Endothelial cell of umbilical vein (primary cell): ENCODE measurements at regions not wholly inside any gene's neighbourhood (a gene's known extent, or its start where the extent isn't known, plus 50 kb on each side); places are given as distances from the start of the nearest gene placed in this dataset.

Experiments used
- BruUV-seq: library from RNA; stranded (reverse); fragments of 400-500 nt; replicated peaks from 2 replicates; lab custom pipeline; 2021; lab: Mats Ljungman, UMichigan
- CTCF ChIA-PET: fragments of 300-600, 350-600 bp; sonication (Branson Sonifier 250); formaldehyde crosslinking; loops from one replicate; lab custom pipeline; 2021; ENCODE audit warnings: antibody characterized with exemption, inconsistent platforms; lab: Charles Lee
- POLR2A ChIA-PET: fragments of 300-600, 350-600 bp; sonication (Branson Sonifier 250); formaldehyde crosslinking; loops from one replicate; lab custom pipeline; 2021; ENCODE audit warnings: antibody characterized with exemption, inconsistent platforms; lab: Charles Lee
- DNase-seq: peaks from one replicate; pipeline ENCODE4 v3.0.0-alpha.2; 2011; ENCODE audit warnings: low read depth, low spot score
- FAIRE-seq: peaks from 2 replicates; lab custom pipeline; 2011; peaks lifted over from hg19 to GRCh38; lab: Jason Lieb, UNC
- H2AFZ ChIP-seq: 2 replicates; pipeline ENCODE4 v1.6.0; 2012; ENCODE audit warnings: low read depth, low read length, control low read depth, inconsistent platforms
- H3K27ac ChIP-seq: 2 replicates; pipeline ENCODE4 v1.5.1; 2011; ENCODE audit warnings: low read depth, mild to moderate bottlenecking, control low read depth, low read length, moderate library complexity; ENCODE audit not compliant: insufficient read depth
- H3K27me3 ChIP-seq, 2 experiments: 2 replicates each; pipeline versions ENCODE4 v1.6.0 to v1.6.1; 2011; ENCODE audit warnings: low read length in 2 of 2, mixed read lengths in 1 of 2; ENCODE audit not compliant: control insufficient read depth in 2 of 2, insufficient read depth in 2 of 2
- H3K36me3 ChIP-seq, 2 experiments: 2 replicates in 1 of 2; 3 replicates in 1 of 2; pipeline ENCODE4 v1.5.1; 2011; ENCODE audit warnings: low read length in 2 of 2, mild to moderate bottlenecking in 1 of 2, moderate library complexity in 1 of 2; ENCODE audit not compliant: control insufficient read depth in 2 of 2, insufficient read depth in 2 of 2; ENCODE audit errors: extremely low read depth in 1 of 2
- H3K4me1 ChIP-seq: 3 replicates; pipeline ENCODE4 v1.5.1; 2011; ENCODE audit warnings: mild to moderate bottlenecking, low read length; ENCODE audit not compliant: control insufficient read depth, insufficient read depth; ENCODE audit errors: extremely low read depth
- H3K4me2 ChIP-seq: 2 replicates; pipeline ENCODE4 v1.6.1; 2011; ENCODE audit warnings: low read length, control low read depth, mixed read lengths; ENCODE audit not compliant: insufficient read depth
- H3K4me3 ChIP-seq, 3 experiments: fragments of 200-600 bp in 1 of 3; sonication (generic), shearing (Covaris generic) in 1 of 3; replicated peaks in 1 of 3; 2 replicates each; pipeline ENCODE4 v1.5.1; 2011 to 2016; ENCODE audit warnings: control low read depth in 3 of 3, low read length in 3 of 3, mild to moderate bottlenecking in 2 of 3, inconsistent platforms in 1 of 3, low read depth in 1 of 3, moderate library complexity in 1 of 3; ENCODE audit not compliant: insufficient read depth in 1 of 3
- H3K79me2 ChIP-seq: 2 replicates; pipeline ENCODE4 v1.6.0; 2012; ENCODE audit warnings: low read length, inconsistent platforms; ENCODE audit not compliant: control insufficient read depth, insufficient read depth
- H3K9ac ChIP-seq: replicated peaks from 2 replicates; pipeline ENCODE3; 2011; ENCODE audit warnings: low read length, control low read depth; ENCODE audit not compliant: insufficient read depth; ENCODE audit errors: extremely low read depth
- H3K9me1 ChIP-seq: replicated peaks from 3 replicates; pipeline ENCODE4 v1.6.0; 2011; ENCODE audit warnings: mild to moderate bottlenecking, low read length; ENCODE audit not compliant: control insufficient read depth, insufficient read depth; ENCODE audit errors: extremely low read depth
- H3K9me3 ChIP-seq: replicated peaks from 2 replicates; pipeline ENCODE4 v1.5.1; 2012; ENCODE audit warnings: low read length, inconsistent platforms; ENCODE audit not compliant: control insufficient read depth, insufficient read depth
- H4K20me1 ChIP-seq: replicated peaks from 2 replicates; pipeline ENCODE3; 2011; ENCODE audit warnings: mild to moderate bottlenecking, low read length; ENCODE audit not compliant: control insufficient read depth, insufficient read depth; ENCODE audit errors: extremely low read depth
- EZH2 ChIP-seq: IDR thresholded peaks from 2 replicates; pipeline ENCODE4 v1.6.1; 2012; ENCODE audit warnings: borderline replicate concordance, low read depth, mild to moderate bottlenecking, moderate library complexity, low read length, inconsistent platforms; ENCODE audit not compliant: severe bottlenecking
- FOS ChIP-seq: IDR thresholded peaks from 2 replicates; pipeline ENCODE4 v1.6.1; 2011; ENCODE audit warnings: mild to moderate bottlenecking, low read length, moderate library complexity, borderline replicate concordance; ENCODE audit not compliant: insufficient read depth
- GATA2 ChIP-seq: IDR thresholded peaks from 2 replicates; pipeline ENCODE4 v1.7.0; 2011; ENCODE audit warnings: low read depth, mild to moderate bottlenecking, moderate library complexity, mixed read lengths, low read length; ENCODE audit not compliant: insufficient read length, insufficient read depth
- JUN ChIP-seq: IDR thresholded peaks from 2 replicates; pipeline ENCODE4 v1.6.1; 2011; ENCODE audit warnings: borderline replicate concordance, low read depth; ENCODE audit not compliant: insufficient read length, insufficient read depth
- MYC ChIP-seq: IDR thresholded peaks from one replicate; pipeline ENCODE4 v1.6.1; 2011; ENCODE audit warnings: mild to moderate bottlenecking, low read depth, low read length
- POLR2A ChIP-seq: IDR thresholded peaks from 2 replicates; pipeline ENCODE4 v1.6.1; 2012; ENCODE audit warnings: low read depth, mild to moderate bottlenecking, control low read depth, low read length
- POLR2AphosphoS5 ChIP-seq: IDR thresholded peaks from 2 replicates; pipeline ENCODE4 v1.6.1; 2012; ENCODE audit warnings: low read depth, mild to moderate bottlenecking, control low read depth, low read length, moderate library complexity; ENCODE audit not compliant: insufficient read depth
- dilution Hi-C: fragments of 300-500 bp; cut with MboI; formaldehyde crosslinking; loops from one replicate; pipeline ENCODE4 v1.15.0; 2019; ENCODE audit warnings: low sequenced_read_pairs; ENCODE audit not compliant: extremely low pct_ligation_motif_present
- intact Hi-C: fragments of 100-400 bp; cut with micrococcal nuclease; formaldehyde crosslinking; loops from one replicate; pipeline ENCODE4 v1.10.0; 2022
- TF ChIP-seq, protein P1 (sequence below): IDR thresholded peaks from 2 replicates; pipeline ENCODE4 v1.6.1; 2011; ENCODE audit not compliant: insufficient read depth, insufficient read length
- TF ChIP-seq, protein P2 (sequence below), 2 donors: IDR thresholded peaks; 1 replicate in 1 of 2; 2 replicates in 1 of 2; pipeline ENCODE4 v1.5.1; 2011; ENCODE audit warnings: low read length in 2 of 2, mild to moderate bottlenecking in 2 of 2, moderate library complexity in 2 of 2, control low read depth in 1 of 2, inconsistent platforms in 1 of 2, low read depth in 1 of 2; ENCODE audit not compliant: insufficient read depth in 1 of 2; ENCODE audit errors: extremely low read depth in 1 of 2

DNA sequence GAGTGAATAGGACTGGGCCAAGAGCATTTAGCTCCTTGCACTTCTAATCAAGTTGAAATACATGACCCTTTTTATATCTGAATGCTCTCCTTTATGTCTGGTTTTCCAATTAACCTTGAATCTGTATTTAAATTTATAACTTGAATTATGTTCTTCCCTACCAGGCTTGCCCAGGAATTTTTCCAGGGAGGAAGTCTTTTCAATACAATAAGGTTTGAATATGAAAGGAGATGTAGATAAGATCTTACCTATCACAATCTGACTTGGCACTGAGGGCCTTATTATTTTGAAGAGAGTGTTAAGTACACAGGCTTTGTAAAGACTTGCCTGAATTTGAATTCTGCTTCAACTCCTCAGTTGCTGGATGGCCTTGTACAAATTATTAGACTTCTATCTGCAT, 555.7 kb downstream of the PCDH7 start:
- intact Hi-C loops, result loop anchor here (10.0 kb wide), 1 partner anchor 231 kb away; no protein-coding TSS in a partner anchor
- POLR2A ChIA-PET, result no interaction called here

More for the DNA sequence above, 555.7 kb downstream of the PCDH7 start:
- CTCF ChIA-PET, result interaction anchor here (1.6 kb wide), 1 partner anchor 30 kb away, joined by 3 read pairs; no protein-coding TSS in a partner anchor
- Histone ChIP-seq H3K4me2 (no peak overlapping the region), H3K27me3 (no peaks in the 10 kb centered on the region), H3K79me2 (no peaks in the 10 kb centered on the region), H3K9ac (no peak overlapping the region), H3K4me3 (no peak overlapping the region), H4K20me1 (no peaks in the 10 kb centered on the region), H3K9me1 (no peaks in the 10 kb centered on the region), H3K27ac (no peak overlapping the region), H3K9me3 (no peaks in the 10 kb centered on the region), H3K4me1 (no peaks in the 10 kb centered on the region), H2AFZ (no peak overlapping the region), H3K36me3 (no peaks in the 10 kb centered on the region)
- dilution Hi-C loops, result no loop called here
- FAIRE-seq (no peak), DNase-seq (peak; percentile 53)
- TF ChIP-seq, protein P1, sequence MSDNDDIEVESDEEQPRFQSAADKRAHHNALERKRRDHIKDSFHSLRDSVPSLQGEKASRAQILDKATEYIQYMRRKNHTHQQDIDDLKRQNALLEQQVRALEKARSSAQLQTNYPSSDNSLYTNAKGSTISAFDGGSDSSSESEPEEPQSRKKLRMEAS, result no peak
- TF ChIP-seq EZH2 (no peak), GATA2 (no peak), MYC (no peak), POLR2A (no peak), POLR2AphosphoS5 (no peak), JUN (no peak), FOS (no peak)
- TF ChIP-seq, protein P2, sequence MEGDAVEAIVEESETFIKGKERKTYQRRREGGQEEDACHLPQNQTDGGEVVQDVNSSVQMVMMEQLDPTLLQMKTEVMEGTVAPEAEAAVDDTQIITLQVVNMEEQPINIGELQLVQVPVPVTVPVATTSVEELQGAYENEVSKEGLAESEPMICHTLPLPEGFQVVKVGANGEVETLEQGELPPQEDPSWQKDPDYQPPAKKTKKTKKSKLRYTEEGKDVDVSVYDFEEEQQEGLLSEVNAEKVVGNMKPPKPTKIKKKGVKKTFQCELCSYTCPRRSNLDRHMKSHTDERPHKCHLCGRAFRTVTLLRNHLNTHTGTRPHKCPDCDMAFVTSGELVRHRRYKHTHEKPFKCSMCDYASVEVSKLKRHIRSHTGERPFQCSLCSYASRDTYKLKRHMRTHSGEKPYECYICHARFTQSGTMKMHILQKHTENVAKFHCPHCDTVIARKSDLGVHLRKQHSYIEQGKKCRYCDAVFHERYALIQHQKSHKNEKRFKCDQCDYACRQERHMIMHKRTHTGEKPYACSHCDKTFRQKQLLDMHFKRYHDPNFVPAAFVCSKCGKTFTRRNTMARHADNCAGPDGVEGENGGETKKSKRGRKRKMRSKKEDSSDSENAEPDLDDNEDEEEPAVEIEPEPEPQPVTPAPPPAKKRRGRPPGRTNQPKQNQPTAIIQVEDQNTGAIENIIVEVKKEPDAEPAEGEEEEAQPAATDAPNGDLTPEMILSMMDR (IDR thresholded peaks at IDR 0.05; ENCODE audit: extremely low read depth in 1 of 2, insufficient read depth in 1 of 2, low read depth in 1 of 2, low read length in 2 of 2), result no peak
- no TSS peak for BruUV-seq
